ENCODE measurements at regions not wholly inside any gene's neighbourhood (a gene's known extent, or its start where the extent isn't known, plus 50 kb on each side); places are given as distances from the start of the nearest gene placed in this dataset.
"Not testable (repeated sequence)": the region's sequence is repeated elsewhere in the genome, so short reads cannot be mapped to it uniquely, and the experiment has no call there.

DNA sequence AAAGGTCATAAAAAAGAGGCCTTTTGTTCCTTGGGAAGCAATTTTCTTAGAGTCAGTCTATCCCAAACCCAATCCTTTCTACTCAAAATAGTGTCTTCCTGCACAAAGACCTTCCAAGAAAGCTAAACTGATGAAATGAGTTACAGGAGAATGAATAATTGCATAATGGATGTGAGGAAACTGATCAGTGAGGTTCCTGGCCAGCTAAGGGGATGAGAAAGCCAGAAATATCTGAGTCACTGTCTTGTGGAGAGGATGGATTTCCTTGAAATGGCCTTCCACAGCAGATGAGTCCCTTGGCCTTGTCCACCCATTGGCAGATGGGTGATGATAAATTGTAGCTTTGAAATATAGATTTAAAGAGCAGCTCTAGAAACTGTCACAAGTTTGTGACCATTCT is 756.1 kb downstream of the DNAH5 start:
- no peak for DNase-seq (ENCODE audit: extremely low read depth in 1 of 11, low read depth in 9 of 11, low spot score in 4 of 11)

- no peak for DNase-seq (ENCODE audit: extremely low read depth in 1 of 11, low read depth in 9 of 11, low spot score in 4 of 11)
These were observed 757.3 kb downstream of the DNAH5 start for GRCh38 chr5:13187186-13187585.

GRCh38 chr5:13186177-13186576 is 758.3 kb downstream of the DNAH5 start:
- DNase-seq (ENCODE audit: extremely low read depth in 1 of 11, low read depth in 9 of 11, low spot score in 4 of 11) = no peak

GRCh38 chr5:13179407-13180087 is 764.9 kb downstream of the DNAH5 start:
- no peak for DNase-seq (ENCODE audit: extremely low read depth in 1 of 11, low read depth in 9 of 11, low spot score in 4 of 11)

DNA sequence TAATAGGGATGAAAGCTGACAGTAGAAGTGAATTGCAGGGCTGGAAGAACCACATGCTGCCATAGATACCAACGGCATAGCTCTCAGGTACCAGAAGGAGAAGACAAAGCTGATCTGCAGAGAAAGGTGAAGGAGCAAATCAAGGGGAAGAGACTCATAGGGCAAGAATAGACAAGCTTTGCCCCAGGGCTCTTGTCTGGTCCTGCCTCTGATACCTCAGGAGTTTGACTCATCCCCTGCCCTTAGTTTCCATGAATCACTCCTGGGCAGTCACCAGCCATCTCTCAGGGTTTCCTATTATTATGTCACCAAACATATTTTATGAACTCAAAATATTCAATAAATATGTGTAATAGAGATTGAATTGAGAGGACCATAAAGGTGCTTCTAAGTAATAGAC is 800.9 kb downstream of the DNAH5 start:
- no peak for DNase-seq (ENCODE audit: extremely low read depth in 1 of 11, low read depth in 9 of 11, low spot score in 4 of 11)

DNA sequence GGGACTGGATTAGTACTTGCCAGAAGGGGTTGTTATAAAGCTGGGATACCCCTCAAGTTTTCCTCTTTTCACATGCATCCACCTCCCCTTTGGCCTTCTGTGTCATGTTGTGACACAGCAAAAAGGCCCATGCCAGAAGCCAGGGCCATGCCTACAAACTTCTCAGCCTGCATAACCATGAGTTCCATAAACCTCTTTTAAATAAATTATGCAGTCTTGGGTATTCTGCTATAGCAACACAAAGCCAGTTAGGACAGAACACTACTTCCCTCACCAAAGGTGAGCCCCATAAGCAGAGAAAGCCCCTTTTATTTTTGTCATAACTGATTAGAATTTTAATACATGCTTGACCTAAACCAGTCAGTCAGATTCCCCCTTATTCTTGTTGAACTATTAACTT is 801.3 kb downstream of the DNAH5 start:
- no peak for DNase-seq (ENCODE audit: extremely low read depth in 1 of 11, low read depth in 9 of 11, low spot score in 4 of 11)

GRCh38 chr5:13133951-13134350 is 810.5 kb downstream of the DNAH5 start:
- no peak for DNase-seq (ENCODE audit: extremely low read depth in 1 of 11, low read depth in 9 of 11, low spot score in 4 of 11)

DNA sequence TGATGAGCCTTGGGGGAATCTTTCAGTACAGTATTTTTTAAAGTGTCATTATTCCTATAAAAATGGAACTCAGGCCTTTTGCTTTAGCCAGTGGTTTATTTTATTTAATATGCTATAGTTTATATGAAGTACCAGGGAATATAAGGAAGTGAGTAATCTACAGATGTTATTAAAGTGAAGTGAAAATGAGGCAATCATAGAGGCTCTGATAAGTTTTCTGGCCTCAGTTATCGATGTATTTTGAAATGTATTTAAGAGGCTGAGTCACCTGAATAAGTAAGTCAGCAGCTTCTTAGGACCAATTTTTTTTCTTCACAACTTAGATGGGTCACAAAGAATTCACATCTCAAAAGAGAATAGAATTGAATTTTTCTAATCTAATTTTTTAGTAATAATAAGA is 829.0 kb downstream of the DNAH5 start:
- no peak for DNase-seq (ENCODE audit: extremely low read depth in 1 of 11, low read depth in 9 of 11, low spot score in 4 of 11)

- no peak for DNase-seq (ENCODE audit: extremely low read depth in 1 of 11, low read depth in 9 of 11, low spot score in 4 of 11)
These were observed 836.2 kb downstream of the DNAH5 start for GRCh38 chr5:13108265-13108664.

GRCh38 chr5:13107537-13107936 is 837.0 kb downstream of the DNAH5 start:
- no peak for DNase-seq (ENCODE audit: extremely low read depth in 1 of 11, low read depth in 9 of 11, low spot score in 4 of 11)

DNA sequence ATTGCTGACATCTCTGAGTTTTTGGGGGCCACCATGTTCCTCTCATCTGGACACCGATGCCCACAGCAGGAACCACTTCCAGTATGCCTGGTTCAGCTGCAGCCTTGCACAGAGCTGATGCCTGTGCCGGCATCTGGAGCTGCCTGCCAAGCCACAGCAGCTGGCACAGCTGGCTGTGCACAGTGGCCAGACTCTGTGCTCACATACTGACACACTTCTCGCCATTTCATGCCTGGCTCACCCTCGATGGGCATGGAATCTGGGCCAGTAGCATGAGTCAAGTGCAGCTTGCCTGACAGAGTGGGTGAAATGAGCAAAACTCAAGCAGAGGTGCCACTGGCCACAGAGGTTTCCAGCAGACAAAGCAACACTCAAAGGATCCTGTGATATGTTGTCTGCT is 863.4 kb downstream of the DNAH5 start:
- no peak for DNase-seq (ENCODE audit: extremely low read depth in 1 of 11, low read depth in 9 of 11, low spot score in 4 of 11)

- not testable (repeated sequence) for DNase-seq (ENCODE audit: extremely low read depth in 1 of 11, low read depth in 9 of 11, low spot score in 4 of 11)
These were observed 871.6 kb downstream of the DNAH5 start for GRCh38 chr5:13072936-13073335.

- DNase-seq (ENCODE audit: extremely low read depth in 1 of 11, low read depth in 9 of 11, low spot score in 4 of 11) = no peak
These were observed 881.4 kb downstream of the DNAH5 start for GRCh38 chr5:13063088-13063487.

- DNase-seq (ENCODE audit: extremely low read depth in 1 of 11, low read depth in 9 of 11, low spot score in 4 of 11) = no peak
These were observed 898.5 kb downstream of the DNAH5 start for GRCh38 chr5:13045897-13046551.

- DNase-seq (ENCODE audit: extremely low read depth in 1 of 11, low read depth in 9 of 11, low spot score in 4 of 11) = no peak
These were observed 910.4 kb downstream of the DNAH5 start for GRCh38 chr5:13034061-13034460.

DNA sequence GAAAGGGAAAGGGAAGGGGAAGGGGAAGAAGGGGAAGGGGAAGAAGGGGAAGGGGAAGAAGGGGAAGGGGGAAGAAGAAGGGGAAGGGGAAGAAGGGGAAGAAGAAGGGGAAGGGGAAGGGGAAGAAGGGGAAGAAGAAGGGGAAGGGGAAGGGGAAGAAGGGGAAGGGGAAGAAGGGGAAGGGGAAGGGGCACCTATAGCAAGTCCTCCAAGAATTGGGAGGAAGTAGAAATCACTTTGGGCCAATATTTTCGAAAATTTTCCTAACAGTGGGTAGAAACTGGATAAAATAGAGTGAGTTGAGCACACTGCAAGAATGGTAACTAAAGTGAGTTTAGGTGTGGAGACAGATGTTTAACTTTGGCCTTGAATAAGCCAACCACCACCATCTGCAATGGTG is 915.3 kb downstream of the DNAH5 start:
- DNase-seq (ENCODE audit: extremely low read depth in 1 of 11, low read depth in 9 of 11, low spot score in 4 of 11) = no peak

GRCh38 chr5:13027874-13028273 is 916.6 kb downstream of the DNAH5 start:
- no peak for DNase-seq (ENCODE audit: extremely low read depth in 1 of 11, low read depth in 9 of 11, low spot score in 4 of 11)

GRCh38 chr5:13019729-13020128 is 924.8 kb downstream of the DNAH5 start:
- DNase-seq (ENCODE audit: extremely low read depth in 1 of 11, low read depth in 9 of 11, low spot score in 4 of 11) = no peak

DNA sequence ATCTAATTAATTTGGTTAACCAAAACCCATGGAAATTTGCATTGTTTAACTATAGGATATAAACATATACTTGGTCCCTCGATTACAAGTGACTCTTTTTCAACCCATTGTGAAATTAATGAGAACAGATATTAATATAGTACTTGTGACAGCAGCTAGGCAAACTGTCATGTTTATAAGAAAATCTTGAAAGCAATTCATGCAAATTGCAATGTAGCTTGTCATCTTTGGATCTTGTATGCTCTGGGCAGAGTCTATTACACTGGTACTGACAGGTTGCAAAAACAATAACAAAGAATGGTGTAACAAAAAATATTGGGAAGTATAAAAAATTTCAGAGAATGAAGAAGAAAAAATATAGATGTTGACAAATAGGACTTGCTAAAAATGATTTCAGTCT is 941.0 kb downstream of the DNAH5 start:
- DNase-seq (ENCODE audit: extremely low read depth in 1 of 11, low read depth in 9 of 11, low spot score in 4 of 11) = no peak

- no peak for DNase-seq (ENCODE audit: extremely low read depth in 1 of 11, low read depth in 9 of 11, low spot score in 4 of 11)
These were observed 944.8 kb downstream of the DNAH5 start for GRCh38 chr5:12999667-13000066.

DNA sequence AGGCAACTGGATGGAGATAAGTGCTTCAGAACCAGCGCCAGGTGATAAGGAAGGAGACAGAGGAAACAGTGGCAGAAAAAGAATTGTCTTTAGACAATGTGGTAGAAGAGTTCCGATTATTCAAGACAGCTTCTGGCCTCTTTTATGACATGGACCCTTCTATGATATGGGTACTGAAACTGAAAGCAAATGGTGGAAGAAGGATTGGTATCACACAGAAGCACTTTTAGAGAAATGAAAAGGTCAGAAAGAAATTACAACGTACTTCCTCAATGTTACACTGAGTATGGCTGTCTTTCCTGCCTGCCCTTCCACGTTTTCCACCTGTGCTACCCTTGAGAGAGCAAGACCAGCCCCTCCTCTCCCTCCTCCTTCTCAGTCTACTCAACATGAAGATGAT is 959.3 kb downstream of the DNAH5 start:
- DNase-seq (ENCODE audit: extremely low read depth in 1 of 11, low read depth in 9 of 11, low spot score in 4 of 11) = no peak

All from renal cortex interstitium (tissue), 11 donors.